ENCODE measurements at regions not wholly inside any gene's neighbourhood (a gene's known extent, or its start where the extent isn't known, plus 50 kb on each side); places are given as distances from the start of the nearest gene placed in this dataset.

- Histone ChIP-seq H3K36me3 (ENCODE audit: insufficient read depth, low read length) (no peaks in the 10 kb centered on the region), H3F3A (ENCODE audit: insufficient read depth, low read length, poor library complexity, severe bottlenecking) (no peaks in the 10 kb centered on the region)
These were observed 815.8 kb downstream of the BRINP1 start for GRCh38 chr9:118553465-118553864.

GRCh38 chr9:118554987-118555386, 814.2 kb downstream of the BRINP1 start:
- Histone ChIP-seq H3K27ac (ENCODE audit: low read length) (no peak overlapping the region), H3K36me3 (ENCODE audit: insufficient read depth, low read length) (no peaks in the 10 kb centered on the region), H3K4me3 (ENCODE audit: low read length) (no peak overlapping the region), H3K79me2 (replicated peaks; ENCODE audit: insufficient read depth, low read length) (no peaks in the 10 kb centered on the region), H4K20me1 (ENCODE audit: insufficient read depth) (no peaks in the 10 kb centered on the region), H3K9me2 (ENCODE audit: insufficient read depth, low read length) (no peaks in the 10 kb centered on the region), H3K9ac (ENCODE audit: low read length) (no peak overlapping the region), H3K27me3 (ENCODE audit: insufficient read depth, low read depth, low read length) (no peaks in the 10 kb centered on the region), H3K9me3 (ENCODE audit: low read length) (no peaks in the 10 kb centered on the region), H3F3A (ENCODE audit: insufficient read depth, low read length, poor library complexity, severe bottlenecking) (no peaks in the 10 kb centered on the region), H2AFZ (ENCODE audit: low read depth, low read length) (no peak overlapping the region), H3K4me2 (ENCODE audit: low read length) (no peak overlapping the region)
- no peak for TF ChIP-seq REST (IDR thresholded peaks at IDR 0.05; ENCODE audit: borderline replicate concordance)
- no peak for TF ChIP-seq TAF1 (IDR thresholded peaks at IDR 0.05; ENCODE audit: low read depth)
- no peak for TF ChIP-seq EZH2 (IDR thresholded peaks at IDR 0.05; ENCODE audit: borderline replicate concordance, insufficient read depth, low read length, poor library complexity, severe bottlenecking)
- no peak for TF ChIP-seq POLR2AphosphoS5 (IDR thresholded peaks at IDR 0.05)
- no peak for TF ChIP-seq RAD21 (conservative IDR thresholded peaks at IDR 0.05)
- no peak for TF ChIP-seq CTCF (IDR thresholded peaks at IDR 0.05; ENCODE audit: poor library complexity, severe bottlenecking)
- no peak for TF ChIP-seq EP300 (conservative IDR thresholded peaks at IDR 0.05; ENCODE audit: poor library complexity, severe bottlenecking)

More at GRCh38 chr9:118553465-118553864, 815.8 kb downstream of the BRINP1 start:
- H2AFZ ChIP-seq (ENCODE audit: low read depth, low read length): no peak overlapping the region
- no peaks in the 10 kb centered on the region for H3K27me3 ChIP-seq (ENCODE audit: insufficient read depth, low read depth, low read length)
- H3K79me2 ChIP-seq (replicated peaks; ENCODE audit: insufficient read depth, low read length): no peaks in the 10 kb centered on the region
- H3K9me2 ChIP-seq (ENCODE audit: insufficient read depth, low read length): no peaks in the 10 kb centered on the region
- no peak overlapping the region for H3K9ac ChIP-seq (ENCODE audit: low read length)
- no peak overlapping the region for H3K27ac ChIP-seq (ENCODE audit: low read length)
- no peaks in the 10 kb centered on the region for H3K9me3 ChIP-seq (ENCODE audit: low read length)
- no peaks in the 10 kb centered on the region for H4K20me1 ChIP-seq (ENCODE audit: insufficient read depth)
- TF ChIP-seq EZH2 (IDR thresholded peaks at IDR 0.05; ENCODE audit: borderline replicate concordance, insufficient read depth, low read length, poor library complexity, severe bottlenecking) (no peak), SMC3 (conservative IDR thresholded peaks at IDR 0.05; ENCODE audit: poor library complexity) (no peak), TAF1 (IDR thresholded peaks at IDR 0.05; ENCODE audit: low read depth) (no peak), RAD21 (conservative IDR thresholded peaks at IDR 0.05) (no peak), REST (IDR thresholded peaks at IDR 0.05; ENCODE audit: borderline replicate concordance) (no peak), EP300 (conservative IDR thresholded peaks at IDR 0.05; ENCODE audit: poor library complexity, severe bottlenecking) (no peak), MXI1 (conservative IDR thresholded peaks at IDR 0.05; ENCODE audit: poor library complexity, severe bottlenecking) (no peak), POLR2AphosphoS5 (IDR thresholded peaks at IDR 0.05) (no peak), CTCF (IDR thresholded peaks at IDR 0.05; ENCODE audit: poor library complexity, severe bottlenecking) (no peak)
- H3K4me3 ChIP-seq (ENCODE audit: low read length): no peak overlapping the region
- no peak overlapping the region for H3K4me2 ChIP-seq (ENCODE audit: low read length)

All from neural cell (in vitro differentiated cells).